HCT116 (cell line): ENCODE measurements at regions not wholly inside any gene's neighbourhood (a gene's known extent, or its start where the extent isn't known, plus 50 kb on each side); places are given as distances from the start of the nearest gene placed in this dataset.

ENCODE experiments used
- ATAC-seq: fragments of 200-7000 bp; cut with Tn5 transposase; 2 replicates; pipeline ENCODE4 v1.9.1; 2020; ENCODE audit warnings: mild to moderate bottlenecking, moderate library complexity
- BruUV-seq: library from RNA; stranded (reverse); fragments of 400-500 nt; replicated peaks from 2 replicates; lab custom pipeline; 2021; lab: Mats Ljungman, UMichigan
- CTCF ChIA-PET: fragments of 300-600 bp; sonication (Branson Sonifier 250); formaldehyde crosslinking; loops from one replicate; lab custom pipeline; 2021; ENCODE audit warnings: antibody characterized with exemption; lab: Charles Lee
- POLR2A ChIA-PET: fragments of 300-600, 350-600 bp; sonication (Branson Sonifier 250); formaldehyde crosslinking; loops from one replicate; lab custom pipeline; 2021; ENCODE audit warnings: antibody characterized with exemption; lab: Charles Lee
- RAD21 ChIA-PET, 2 experiments: fragments of 300-600 bp; sonication (Branson Sonifier 250); formaldehyde crosslinking; loops; one replicate each; lab custom pipeline; 2023; ENCODE audit warnings: low total read pairs in 2 of 2; ENCODE audit not compliant: uncharacterized antibody in 2 of 2, unreplicated experiment in 2 of 2, low non-redundant PET in 1 of 2; lab: Charles Lee
- DNase-seq: peaks from one replicate; pipeline ENCODE4 v3.0.0-alpha.2; 2010; ENCODE audit warnings: low read depth, low spot score
- H2AFZ ChIP-seq: fragments of 200-600 bp; shearing (Covaris generic), sonication (generic); 2 replicates; pipeline ENCODE4 v1.6.1; 2017; ENCODE audit warnings: low read depth, mixed run types, mixed read lengths, antibody characterized with exemption, low read length; ENCODE audit not compliant: poor library complexity, severe bottlenecking
- H3K27ac ChIP-seq: 2 replicates; pipeline ENCODE4 v1.5.1; 2012; ENCODE audit warnings: low read depth, low read length
- H3K27me3 ChIP-seq: fragments of 200-600 bp; sonication (generic); 2 replicates; pipeline ENCODE4 v1.6.1; 2016; ENCODE audit warnings: mixed run types, low read length, mixed read lengths; ENCODE audit not compliant: insufficient read depth
- H3K36me3 ChIP-seq, 2 experiments: fragments of 200-500 bp in 1 of 2; fragments of 200-600 bp in 1 of 2; sonication (Bioruptor generic) in 1 of 2; sonication (generic) in 1 of 2; 2 replicates each; pipeline versions ENCODE4 v1.5.1 to v1.6.1; 2014 to 2016; ENCODE audit warnings: low read length in 2 of 2, inconsistent platforms in 1 of 2, mixed read lengths in 1 of 2, mixed run types in 1 of 2; ENCODE audit not compliant: insufficient read depth in 2 of 2, control insufficient read depth in 1 of 2
- H3K4me1 ChIP-seq, 2 experiments: fragments of 200-600 bp in 1 of 2; sonication (generic) in 1 of 2; 2 replicates each; pipeline versions ENCODE4 v1.5.1 to v1.6.1; 2012 to 2017; ENCODE audit warnings: low read length in 2 of 2, inconsistent platforms in 1 of 2, mild to moderate bottlenecking in 1 of 2, mixed read lengths in 1 of 2, mixed run types in 1 of 2, moderate library complexity in 1 of 2; ENCODE audit not compliant: insufficient read depth in 2 of 2, control insufficient read depth in 1 of 2
- H3K4me2 ChIP-seq: fragments of 200-600 bp; sonication (generic); 2 replicates; pipeline ENCODE4 v1.6.1; 2017; ENCODE audit warnings: mixed run types, low read length, mixed read lengths
- H3K4me3 ChIP-seq, 2 experiments: fragments of 200-600 bp in 1 of 2; sonication (generic) in 1 of 2; replicated peaks in 1 of 2; 2 replicates each; pipeline ENCODE4 v1.5.1; 2011 to 2016; ENCODE audit warnings: low read length in 2 of 2, control low read depth in 1 of 2, low read depth in 1 of 2, mild to moderate bottlenecking in 1 of 2, mixed read lengths in 1 of 2, mixed run types in 1 of 2
- H3K79me2 ChIP-seq: fragments of 200-600 bp; sonication (generic); 2 replicates; pipeline ENCODE4 v1.6.1; 2017; ENCODE audit warnings: mild to moderate bottlenecking, mixed run types, low read length, moderate library complexity, mixed read lengths; ENCODE audit not compliant: insufficient read depth
- H3K9ac ChIP-seq: fragments of 200-600 bp; sonication (generic); 2 replicates; pipeline ENCODE4 v1.6.1; 2016; ENCODE audit warnings: low read length, mixed read lengths
- H3K9me2 ChIP-seq: fragments of 200-600 bp; sonication (generic), shearing (Covaris generic); 2 replicates; pipeline ENCODE4 v1.6.1; 2017; ENCODE audit warnings: mixed run types, mild to moderate bottlenecking, moderate library complexity; ENCODE audit not compliant: insufficient read depth
- H3K9me3 ChIP-seq, 2 experiments: fragments of 200-500 bp in 1 of 2; fragments of 200-600 bp in 1 of 2; sonication (Bioruptor generic) in 1 of 2; sonication (generic) in 1 of 2; 2 replicates each; pipeline ENCODE4 v1.6.1; 2014 to 2017; ENCODE audit warnings: low read length in 2 of 2, mixed read lengths in 2 of 2, inconsistent platforms in 1 of 2, low read depth in 1 of 2, mild to moderate bottlenecking in 1 of 2, mixed run types in 1 of 2, moderate library complexity in 1 of 2; ENCODE audit not compliant: control insufficient read depth in 1 of 2, insufficient read depth in 1 of 2
- H4K20me1 ChIP-seq: fragments of 200-600 bp; sonication (generic), shearing (Covaris generic); 2 replicates; pipeline ENCODE4 v1.6.1; 2017; ENCODE audit warnings: mixed run types, mild to moderate bottlenecking, moderate library complexity; ENCODE audit not compliant: insufficient read depth
- JUND ChIP-seq: IDR thresholded peaks from 2 replicates; pipeline ENCODE4 v1.6.1; 2012
- RAD21 ChIP-seq: IDR thresholded peaks from 2 replicates; pipeline ENCODE4 v1.6.1; 2012; ENCODE audit warnings: low read depth, mild to moderate bottlenecking
- ZNF274 ChIP-seq: fragments of 200-500 bp; sonication (Bioruptor generic); IDR thresholded peaks from 2 replicates; pipeline ENCODE4 v1.6.1; 2014; ENCODE audit warnings: mild to moderate bottlenecking, low read depth, low read length, inconsistent platforms
- intact Hi-C: fragments of 100-400 bp; cut with micrococcal nuclease; formaldehyde crosslinking; loops from 2 replicates; pipeline ENCODE4 v1.10.0; 2022

- ChIA-PET CTCF (no interaction called here), POLR2A (no interaction called here), RAD21 (no interaction called here)
- intact Hi-C loops, result no loop called here
- Histone ChIP-seq H3K9me3 (no peaks in the 10 kb centered on the region), H4K20me1 (no peaks in the 10 kb centered on the region), H2AFZ (no peak overlapping the region), H3K27ac (no peak overlapping the region), H3K9me2 (no peaks in the 10 kb centered on the region)
- BruUV-seq, result no TSS peak
- TF ChIP-seq RAD21 (no peak), JUND (no peak)
- TF ChIP-seq, all 23 proteins: peak for 0
- Histone ChIP-seq H3K9ac (no peak overlapping the region), H3K4me1 (no peaks in the 10 kb centered on the region), H3K4me2 (no peak overlapping the region), H3K27me3 (no peaks in the 10 kb centered on the region), H3K36me3 (no peaks in the 10 kb centered on the region), H3K79me2 (no peaks in the 10 kb centered on the region), H3K4me3 (no peak overlapping the region)
- ATAC-seq, result no peak
- no peak for DNase-seq
Observed at GRCh38 chr1:47656719-47657685, 219.2 kb downstream of the FOXD2 start.

GRCh38 chr1:47658161-47658920, 220.5 kb downstream of the FOXD2 start:
- Histone ChIP-seq H4K20me1 (no peaks in the 10 kb centered on the region), H3K4me1 (no peaks in the 10 kb centered on the region), H3K36me3 (no peaks in the 10 kb centered on the region), H3K79me2 (no peaks in the 10 kb centered on the region), H3K27ac (no peak overlapping the region), H3K27me3 (no peaks in the 10 kb centered on the region), H3K4me3 (no peak overlapping the region), H3K9me2 (no peaks in the 10 kb centered on the region), H3K9me3 (no peaks in the 10 kb centered on the region), H2AFZ (no peak overlapping the region), H3K9ac (no peak overlapping the region), H3K4me2 (no peak overlapping the region)
- ChIA-PET RAD21 (no interaction called here), POLR2A (no interaction called here), CTCF (no interaction called here)
- intact Hi-C loops, result no loop called here
- no peak for DNase-seq
- TF ChIP-seq ZNF274, result no peak
- ATAC-seq, result no peak
- BruUV-seq, result no TSS peak
